ENCODE measurements at regions not wholly inside any gene's neighbourhood (a gene's known extent, or its start where the extent isn't known, plus 50 kb on each side); places are given as distances from the start of the nearest gene placed in this dataset.

DNA sequence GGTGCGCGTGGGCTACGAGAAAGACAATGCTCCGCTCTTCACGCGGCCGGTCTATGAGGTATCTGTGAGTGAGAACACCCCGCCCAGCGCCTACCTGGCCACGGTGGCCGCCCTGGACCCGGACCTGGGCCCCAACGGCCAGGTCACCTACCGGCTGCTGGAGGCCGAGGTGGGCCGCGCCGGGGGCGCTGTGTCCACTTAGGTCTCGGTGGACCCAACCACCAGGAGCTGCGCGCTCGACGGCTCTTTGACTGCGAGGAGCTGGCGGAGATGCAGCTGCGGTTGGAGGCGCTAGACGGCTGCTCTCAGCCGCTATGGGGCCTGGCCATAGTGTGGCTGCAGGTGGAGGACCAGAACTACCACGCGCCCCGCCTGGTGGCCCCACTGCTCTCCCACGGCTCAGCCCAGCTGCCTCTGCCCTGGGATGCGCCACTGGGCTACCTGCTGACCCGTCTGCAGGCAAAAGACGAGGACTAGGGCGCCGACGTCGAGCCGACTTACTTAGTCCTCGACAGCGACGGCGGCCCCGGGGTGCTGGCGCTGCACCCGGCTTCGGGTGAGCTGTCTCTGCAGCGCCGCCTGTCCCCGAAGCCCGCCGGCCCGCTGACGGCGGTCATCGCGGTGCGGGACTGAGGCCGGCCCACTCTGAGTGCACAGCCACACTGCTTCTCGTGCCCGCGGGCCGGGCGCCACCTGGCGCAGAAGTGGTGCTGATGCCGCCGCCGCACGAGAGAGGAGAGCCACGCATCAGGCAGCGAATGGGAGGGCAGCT, 173.0 kb downstream of the OLFM4 start:
- DNase-seq = no peak
- Histone ChIP-seq H3K9me3 (no peaks in the 10 kb centered on the region), H3K4me1 (no peaks in the 10 kb centered on the region), H3K27ac (no peak overlapping the region), H3K36me3 (no peaks in the 10 kb centered on the region), H3K4me3 (no peak overlapping the region), H3K27me3 (peaks cover 0 to 6% of the 10 kb centered on the region in 2 donors)
- intact Hi-C loops (cut with DNase I; ENCODE audit: low total_unique reads) = no loop called here
- TF ChIP-seq, protein P1, sequence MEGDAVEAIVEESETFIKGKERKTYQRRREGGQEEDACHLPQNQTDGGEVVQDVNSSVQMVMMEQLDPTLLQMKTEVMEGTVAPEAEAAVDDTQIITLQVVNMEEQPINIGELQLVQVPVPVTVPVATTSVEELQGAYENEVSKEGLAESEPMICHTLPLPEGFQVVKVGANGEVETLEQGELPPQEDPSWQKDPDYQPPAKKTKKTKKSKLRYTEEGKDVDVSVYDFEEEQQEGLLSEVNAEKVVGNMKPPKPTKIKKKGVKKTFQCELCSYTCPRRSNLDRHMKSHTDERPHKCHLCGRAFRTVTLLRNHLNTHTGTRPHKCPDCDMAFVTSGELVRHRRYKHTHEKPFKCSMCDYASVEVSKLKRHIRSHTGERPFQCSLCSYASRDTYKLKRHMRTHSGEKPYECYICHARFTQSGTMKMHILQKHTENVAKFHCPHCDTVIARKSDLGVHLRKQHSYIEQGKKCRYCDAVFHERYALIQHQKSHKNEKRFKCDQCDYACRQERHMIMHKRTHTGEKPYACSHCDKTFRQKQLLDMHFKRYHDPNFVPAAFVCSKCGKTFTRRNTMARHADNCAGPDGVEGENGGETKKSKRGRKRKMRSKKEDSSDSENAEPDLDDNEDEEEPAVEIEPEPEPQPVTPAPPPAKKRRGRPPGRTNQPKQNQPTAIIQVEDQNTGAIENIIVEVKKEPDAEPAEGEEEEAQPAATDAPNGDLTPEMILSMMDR (IDR thresholded peaks at IDR 0.05) = peak in 1 of 4 experiments; percentile 42
- no peak for TF ChIP-seq POLR2A (IDR thresholded peaks at IDR 0.05)

DNA sequence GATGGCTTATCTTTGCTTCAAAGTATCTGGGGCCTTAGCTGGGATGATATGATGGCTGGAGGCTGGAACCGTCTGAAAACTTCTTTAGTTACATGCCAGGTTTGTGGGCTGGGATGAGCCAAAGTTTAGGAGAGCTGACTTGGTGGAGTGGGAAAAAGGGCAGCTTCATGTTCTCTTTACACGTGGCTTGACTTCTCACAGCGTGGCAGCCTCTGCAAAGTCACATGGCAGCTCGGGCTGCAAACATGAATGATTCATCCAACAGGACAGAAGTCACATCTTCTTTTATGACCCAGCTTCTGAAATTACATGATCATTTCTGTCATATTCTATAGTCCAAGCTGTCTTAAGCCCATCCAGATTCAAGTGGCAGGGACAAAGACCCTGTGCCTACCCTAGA, 176.0 kb downstream of the OLFM4 start:
- H3K27me3 ChIP-seq = peaks cover 0 to 6% of the 10 kb centered on the region in 2 donors
- no peak overlapping the region for H3K4me3 ChIP-seq
- intact Hi-C loops (cut with DNase I; ENCODE audit: low total_unique reads) = no loop called here
- H3K36me3 ChIP-seq = no peaks in the 10 kb centered on the region
- H3K27ac ChIP-seq = no peak overlapping the region
- no peak for DNase-seq
- H3K4me1 ChIP-seq = no peaks in the 10 kb centered on the region
- no peaks in the 10 kb centered on the region for H3K9me3 ChIP-seq
- no peak for TF ChIP-seq POLR2A (IDR thresholded peaks at IDR 0.05)
- TF ChIP-seq, protein P1 (IDR thresholded peaks at IDR 0.05) = no peak

DNA sequence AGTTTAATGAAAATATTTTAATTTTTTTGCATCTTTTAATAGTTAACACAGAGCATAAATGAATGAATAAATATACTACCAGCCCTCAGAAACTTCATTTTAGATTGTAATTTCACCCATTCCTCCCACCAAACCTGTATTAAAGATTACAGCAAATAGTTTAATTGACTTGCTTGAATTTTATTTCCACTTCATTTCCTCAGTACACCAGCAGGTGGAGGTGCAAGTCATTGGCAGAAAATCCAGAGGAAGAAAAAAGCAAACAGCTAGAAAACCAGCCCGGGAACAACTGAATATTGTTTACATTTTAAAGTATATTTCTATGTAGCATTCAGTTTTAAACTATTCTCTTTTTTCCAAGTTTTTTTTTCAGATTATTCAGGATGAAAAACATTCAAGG, 177.8 kb downstream of the OLFM4 start:
- DNase-seq = no peak
- H3K36me3 ChIP-seq = no peaks in the 10 kb centered on the region
- peaks cover 0 to 3% of the 10 kb centered on the region in 2 donors for H3K27me3 ChIP-seq
- H3K9me3 ChIP-seq = no peaks in the 10 kb centered on the region
- no peak overlapping the region for H3K27ac ChIP-seq
- H3K4me1 ChIP-seq = no peaks in the 10 kb centered on the region
- TF ChIP-seq POLR2A (IDR thresholded peaks at IDR 0.05) = no peak
- TF ChIP-seq, protein P1 (IDR thresholded peaks at IDR 0.05) = no peak
- H3K4me3 ChIP-seq = no peak overlapping the region
- intact Hi-C loops (cut with DNase I; ENCODE audit: low total_unique reads) = no loop called here

DNA sequence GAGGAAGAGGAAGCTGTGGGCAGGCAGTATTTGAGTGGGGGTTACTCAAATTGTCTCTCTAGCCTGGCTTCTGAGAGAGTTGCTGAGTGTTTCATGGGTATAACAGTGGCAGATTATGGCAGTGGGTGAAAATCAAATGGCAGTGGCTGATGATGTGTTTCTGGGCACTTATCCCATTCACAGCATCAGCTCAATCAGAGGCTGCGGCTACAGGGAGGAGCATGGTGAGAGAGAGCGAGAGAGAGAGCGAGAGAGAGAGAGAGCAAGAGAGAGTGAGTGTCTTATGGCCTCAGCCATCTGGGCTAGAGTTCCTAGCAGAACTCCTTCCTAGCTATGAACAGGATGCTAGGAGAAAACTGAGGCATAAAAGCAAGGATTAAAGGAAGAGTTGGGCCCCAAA, 178.9 kb downstream of the OLFM4 start:
- Histone ChIP-seq H3K36me3 (no peaks in the 10 kb centered on the region), H3K27me3 (no peaks in the 10 kb centered on the region), H3K27ac (no peak overlapping the region), H3K9me3 (no peaks in the 10 kb centered on the region), H3K4me3 (no peak overlapping the region), H3K4me1 (no peaks in the 10 kb centered on the region)
- TF ChIP-seq POLR2A (IDR thresholded peaks at IDR 0.05) = no peak
- TF ChIP-seq, protein P1 (IDR thresholded peaks at IDR 0.05) = no peak
- DNase-seq = no peak
- intact Hi-C loops (cut with DNase I; ENCODE audit: low total_unique reads) = no loop called here

DNA sequence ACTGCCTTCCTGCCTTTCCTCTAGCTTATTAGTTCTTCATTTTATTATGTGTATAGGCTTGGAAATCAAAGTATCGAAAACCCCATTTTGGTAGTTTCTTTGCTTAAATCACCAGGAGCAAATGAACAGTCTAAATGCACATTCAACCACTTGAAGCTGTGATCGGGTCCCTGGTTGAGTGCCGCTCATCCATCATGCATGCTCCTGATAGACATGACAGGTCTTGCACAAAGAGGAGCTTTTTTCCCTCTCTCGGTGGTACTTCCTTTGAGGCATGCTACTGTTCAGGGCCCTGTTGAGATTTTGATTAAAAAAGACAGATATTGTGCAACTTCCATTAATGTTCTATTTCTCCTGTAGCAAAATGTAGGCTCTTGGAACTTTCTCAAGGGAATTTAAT, 185.8 kb downstream of the OLFM4 start:
- TF ChIP-seq, protein P1 (IDR thresholded peaks at IDR 0.05) = no peak
- no peak for TF ChIP-seq POLR2A (IDR thresholded peaks at IDR 0.05)
- H3K4me3 ChIP-seq = no peak overlapping the region

More for the DNA sequence above, 185.8 kb downstream of the OLFM4 start:
- Histone ChIP-seq H3K9me3 (no peaks in the 10 kb centered on the region), H3K27me3 (no peaks in the 10 kb centered on the region), H3K36me3 (no peaks in the 10 kb centered on the region), H3K4me1 (no peaks in the 10 kb centered on the region), H3K27ac (no peak overlapping the region)
- DNase-seq = no peak
- intact Hi-C loops (cut with DNase I; ENCODE audit: low total_unique reads) = no loop called here

All from uterus (tissue), 3 donors.